ENCODE measurements at regions not wholly inside any gene's neighbourhood (a gene's known extent, or its start where the extent isn't known, plus 50 kb on each side); places are given as distances from the start of the nearest gene placed in this dataset.

GRCh38 chr5:121762426-121762825, 89.3 kb upstream of the FTMT start:
- Histone ChIP-seq H3K27me3 (no peaks in the 10 kb centered on the region), H4K20me1 (ENCODE audit: low read depth) (no peaks in the 10 kb centered on the region), H3K4me1 (peaks cover 30% of the 10 kb centered on the region), H3K4me2 (no peak overlapping the region), H3K79me2 (ENCODE audit: low read depth) (no peaks in the 10 kb centered on the region), H3K9me3 (ENCODE audit: low read depth) (no peaks in the 10 kb centered on the region), H3K27ac (no peak overlapping the region), H3K36me3 (no peaks in the 10 kb centered on the region), H2AFZ (replicated peaks) (no peak overlapping the region), H3K9ac (no peak overlapping the region), H3F3A (ENCODE audit: low read depth) (peaks cover 7% of the 10 kb centered on the region), H3K4me3 (no peak overlapping the region)
- TF ChIP-seq EZH2 (IDR thresholded peaks at IDR 0.05) (no peak), EZH2phosphoT487 (IDR thresholded peaks at IDR 0.05) (no peak)
- TF ChIP-seq, protein P1, sequence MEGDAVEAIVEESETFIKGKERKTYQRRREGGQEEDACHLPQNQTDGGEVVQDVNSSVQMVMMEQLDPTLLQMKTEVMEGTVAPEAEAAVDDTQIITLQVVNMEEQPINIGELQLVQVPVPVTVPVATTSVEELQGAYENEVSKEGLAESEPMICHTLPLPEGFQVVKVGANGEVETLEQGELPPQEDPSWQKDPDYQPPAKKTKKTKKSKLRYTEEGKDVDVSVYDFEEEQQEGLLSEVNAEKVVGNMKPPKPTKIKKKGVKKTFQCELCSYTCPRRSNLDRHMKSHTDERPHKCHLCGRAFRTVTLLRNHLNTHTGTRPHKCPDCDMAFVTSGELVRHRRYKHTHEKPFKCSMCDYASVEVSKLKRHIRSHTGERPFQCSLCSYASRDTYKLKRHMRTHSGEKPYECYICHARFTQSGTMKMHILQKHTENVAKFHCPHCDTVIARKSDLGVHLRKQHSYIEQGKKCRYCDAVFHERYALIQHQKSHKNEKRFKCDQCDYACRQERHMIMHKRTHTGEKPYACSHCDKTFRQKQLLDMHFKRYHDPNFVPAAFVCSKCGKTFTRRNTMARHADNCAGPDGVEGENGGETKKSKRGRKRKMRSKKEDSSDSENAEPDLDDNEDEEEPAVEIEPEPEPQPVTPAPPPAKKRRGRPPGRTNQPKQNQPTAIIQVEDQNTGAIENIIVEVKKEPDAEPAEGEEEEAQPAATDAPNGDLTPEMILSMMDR (IDR thresholded peaks at IDR 0.05), result no peak
- Mint-ChIP-seq H3K27ac (no peak overlapping the region), H3K4me3 (no peak overlapping the region), H3K36me3 (no peaks in the 10 kb centered on the region), H3K27me3 (ENCODE audit: insufficient read depth, low read depth) (no peaks in the 10 kb centered on the region), H3K4me1 (peaks cover 9% of the 10 kb centered on the region), H3K9me3 (no peaks in the 10 kb centered on the region)
- no peak for DNase-seq (ENCODE audit: low spot score)

- Histone ChIP-seq H4K20me1 (ENCODE audit: low read depth) (no peaks in the 10 kb centered on the region), H3K36me3 (no peaks in the 10 kb centered on the region), H3K27me3 (no peaks in the 10 kb centered on the region), H3K9ac (no peak overlapping the region), H3K4me2 (peak overlapping the region; percentile 24), H3K9me3 (ENCODE audit: low read depth) (no peaks in the 10 kb centered on the region), H3K4me3 (no peak overlapping the region), H3K79me2 (ENCODE audit: low read depth) (no peaks in the 10 kb centered on the region), H2AFZ (replicated peaks) (no peak overlapping the region), H3K27ac (peak overlapping the region; percentile 56), H3K4me1 (peaks cover 26% of the 10 kb centered on the region), H3F3A (ENCODE audit: low read depth) (peaks cover 7% of the 10 kb centered on the region)
- H3K4me3 Mint-ChIP-seq, result no peak overlapping the region
- no peak overlapping the region for H3K27ac Mint-ChIP-seq
- TF ChIP-seq, protein P1 (IDR thresholded peaks at IDR 0.05), result no peak
- no peak for TF ChIP-seq EZH2phosphoT487 (IDR thresholded peaks at IDR 0.05)
- TF ChIP-seq EZH2 (IDR thresholded peaks at IDR 0.05), result no peak
- H3K36me3 Mint-ChIP-seq, result no peaks in the 10 kb centered on the region
- DNase-seq (ENCODE audit: low spot score), result peak; percentile 39
- no peaks in the 10 kb centered on the region for H3K27me3 Mint-ChIP-seq (ENCODE audit: insufficient read depth, low read depth)
- no peaks in the 10 kb centered on the region for H3K9me3 Mint-ChIP-seq
- H3K4me1 Mint-ChIP-seq, result peaks cover 4% of the 10 kb centered on the region
These were observed 88.0 kb upstream of the FTMT start for GRCh38 chr5:121763665-121764064.

GRCh38 chr5:121780406-121780805, 71.3 kb upstream of the FTMT start:
- H3K4me1 Mint-ChIP-seq, result no peaks in the 10 kb centered on the region

More at GRCh38 chr5:121780406-121780805, 71.3 kb upstream of the FTMT start:
- Mint-ChIP-seq H3K27me3 (ENCODE audit: insufficient read depth, low read depth) (no peaks in the 10 kb centered on the region), H3K9me3 (no peaks in the 10 kb centered on the region), H3K36me3 (no peaks in the 10 kb centered on the region), H3K4me3 (no peak overlapping the region), H3K27ac (no peak overlapping the region)
- Histone ChIP-seq H3K4me2 (no peak overlapping the region), H3F3A (ENCODE audit: low read depth) (no peaks in the 10 kb centered on the region), H3K27ac (no peak overlapping the region), H3K4me3 (no peak overlapping the region), H3K9ac (no peak overlapping the region), H3K4me1 (no peaks in the 10 kb centered on the region), H3K9me3 (ENCODE audit: low read depth) (no peaks in the 10 kb centered on the region), H2AFZ (replicated peaks) (no peak overlapping the region), H3K79me2 (ENCODE audit: low read depth) (no peaks in the 10 kb centered on the region), H3K36me3 (no peaks in the 10 kb centered on the region), H3K27me3 (no peaks in the 10 kb centered on the region), H4K20me1 (ENCODE audit: low read depth) (no peaks in the 10 kb centered on the region)
- no peak for DNase-seq (ENCODE audit: low spot score)
- TF ChIP-seq, protein P1 (IDR thresholded peaks at IDR 0.05), result no peak
- TF ChIP-seq EZH2 (IDR thresholded peaks at IDR 0.05) (no peak), EZH2phosphoT487 (IDR thresholded peaks at IDR 0.05) (no peak)

Data from neural progenitor cell (in vitro differentiated cells).